Type B pancreatic cell (in vitro differentiated cells): ENCODE measurements at regions not wholly inside any gene's neighbourhood (a gene's known extent, or its start where the extent isn't known, plus 50 kb on each side); places are given as distances from the start of the nearest gene placed in this dataset.

Experiments used
- DNase-seq: peaks from one replicate; pipeline ENCODE4 v3.0.0; 2021; ENCODE audit warnings: mixed read lengths; ENCODE audit not compliant: unreplicated experiment; ENCODE audit errors: extremely low spot score
- H3K27ac Mint-ChIP-seq: 2 replicates; pipeline ENCODE4 v1.8.0; 2021; ENCODE audit warnings: mild to moderate bottlenecking, mixed read lengths
- H3K27me3 Mint-ChIP-seq: 2 replicates; pipeline ENCODE4 v1.8.0; 2021; ENCODE audit warnings: mixed read lengths
- H3K36me3 Mint-ChIP-seq: 2 replicates; pipeline ENCODE4 v1.8.0; 2021; ENCODE audit warnings: mixed read lengths
- H3K4me1 Mint-ChIP-seq: one replicate; pipeline ENCODE4 v1.8.0; 2021; ENCODE audit warnings: mixed read lengths; ENCODE audit not compliant: unreplicated experiment
- H3K4me3 Mint-ChIP-seq: 2 replicates; pipeline ENCODE4 v1.8.0; 2021; ENCODE audit warnings: mild to moderate bottlenecking, mixed read lengths
- H3K9me3 Mint-ChIP-seq: 2 replicates; pipeline ENCODE4 v1.8.0; 2021; ENCODE audit warnings: mixed read lengths
- TF ChIP-seq, protein P1 (sequence below): fragments of 200-600 bp; sonication (generic); conservative IDR thresholded peaks from 2 replicates; pipeline ENCODE4 v1.5.0; 2021; ENCODE audit warnings: antibody characterized with exemption, mild to moderate bottlenecking

DNA sequence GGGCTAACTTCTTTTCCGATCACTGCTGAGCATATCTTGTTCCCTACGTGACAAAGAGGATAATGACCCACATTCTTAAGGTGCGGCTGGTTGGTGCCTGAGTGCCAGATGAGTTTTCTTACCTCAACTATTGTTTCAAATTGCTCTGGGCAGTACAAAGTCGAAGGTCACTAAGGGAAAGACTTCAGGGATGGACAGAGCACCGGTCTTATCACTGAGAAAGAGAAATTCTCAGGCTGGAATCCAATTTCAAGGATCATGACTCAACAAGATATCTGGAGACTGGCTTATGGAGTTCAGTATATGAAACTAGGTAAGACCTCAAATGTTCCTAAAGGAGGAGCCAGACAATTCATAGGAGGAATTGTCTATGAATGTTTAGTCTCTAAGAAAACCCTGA, 780.3 kb downstream of the SUGCT start:
- Mint-ChIP-seq H3K27ac (no peak overlapping the region), H3K4me1 (peaks cover under 1% of the 10 kb centered on the region), H3K9me3 (peaks cover 4% of the 10 kb centered on the region), H3K4me3 (no peak overlapping the region), H3K36me3 (no peaks in the 10 kb centered on the region), H3K27me3 (no peaks in the 10 kb centered on the region)
- TF ChIP-seq, protein P1, sequence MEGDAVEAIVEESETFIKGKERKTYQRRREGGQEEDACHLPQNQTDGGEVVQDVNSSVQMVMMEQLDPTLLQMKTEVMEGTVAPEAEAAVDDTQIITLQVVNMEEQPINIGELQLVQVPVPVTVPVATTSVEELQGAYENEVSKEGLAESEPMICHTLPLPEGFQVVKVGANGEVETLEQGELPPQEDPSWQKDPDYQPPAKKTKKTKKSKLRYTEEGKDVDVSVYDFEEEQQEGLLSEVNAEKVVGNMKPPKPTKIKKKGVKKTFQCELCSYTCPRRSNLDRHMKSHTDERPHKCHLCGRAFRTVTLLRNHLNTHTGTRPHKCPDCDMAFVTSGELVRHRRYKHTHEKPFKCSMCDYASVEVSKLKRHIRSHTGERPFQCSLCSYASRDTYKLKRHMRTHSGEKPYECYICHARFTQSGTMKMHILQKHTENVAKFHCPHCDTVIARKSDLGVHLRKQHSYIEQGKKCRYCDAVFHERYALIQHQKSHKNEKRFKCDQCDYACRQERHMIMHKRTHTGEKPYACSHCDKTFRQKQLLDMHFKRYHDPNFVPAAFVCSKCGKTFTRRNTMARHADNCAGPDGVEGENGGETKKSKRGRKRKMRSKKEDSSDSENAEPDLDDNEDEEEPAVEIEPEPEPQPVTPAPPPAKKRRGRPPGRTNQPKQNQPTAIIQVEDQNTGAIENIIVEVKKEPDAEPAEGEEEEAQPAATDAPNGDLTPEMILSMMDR, result no peak
- no peak for DNase-seq
